T47D (cell line): ENCODE measurements at regions not wholly inside any gene's neighbourhood (a gene's known extent, or its start where the extent isn't known, plus 50 kb on each side); places are given as distances from the start of the nearest gene placed in this dataset.
A peak's percentile ranks its signal among the peaks of the same experiment; 100 is the strongest.

ENCODE experiments used
- DNase-seq, 2 experiments: peaks; one replicate each; pipeline versions ENCODE4 v3.0.0 to v3.0.0-alpha.2; 2011 to 2012; ENCODE audit warnings: low read depth in 1 of 2, low spot score in 1 of 2
- JUND ChIP-seq: IDR thresholded peaks from 2 replicates; pipeline ENCODE4 v1.6.1; 2012; ENCODE audit warnings: low read depth
- in situ Hi-C: cut with HindIII; loops from 2 replicates; pipeline ENCODE4 v1.10.0; 2016; ENCODE audit warnings: low sequenced_read_pairs, low pct_unique_long_range_greater_than_20kb

- in situ Hi-C loops, result no loop called here
- no peak for TF ChIP-seq JUND
- peak in 1 of 2 experiments; percentile 27 for DNase-seq
Observed at GRCh38 chr3:59273976-59274375, 224.2 kb upstream of the CFAP20DC start.

- in situ Hi-C loops, result no loop called here
- no peak for DNase-seq
- no peak for TF ChIP-seq JUND
Observed at GRCh38 chr3:59271971-59272370, 222.1 kb upstream of the CFAP20DC start.

GRCh38 chr3:59270921-59271320 lies 221.1 kb upstream of the CFAP20DC start:
- TF ChIP-seq JUND, result no peak
- DNase-seq, result no peak
- in situ Hi-C loops, result no loop called here

- in situ Hi-C loops, result no loop called here
- no peak for TF ChIP-seq JUND
- no peak for DNase-seq
Observed at GRCh38 chr3:59270209-59270608, 220.4 kb upstream of the CFAP20DC start.

- in situ Hi-C loops, result no loop called here
- no peak for TF ChIP-seq JUND
Observed at GRCh38 chr3:59268170-59268569, 218.3 kb upstream of the CFAP20DC start.

GRCh38 chr3:59267021-59267420 lies 217.2 kb upstream of the CFAP20DC start:
- DNase-seq, result no peak
- TF ChIP-seq JUND, result no peak
- in situ Hi-C loops, result no loop called here

More at GRCh38 chr3:59268170-59268569, 218.3 kb upstream of the CFAP20DC start:
- DNase-seq, result no peak

- in situ Hi-C loops, result no loop called here
- no peak for TF ChIP-seq JUND
- no peak for DNase-seq
Observed at GRCh38 chr3:59266551-59266950, 216.7 kb upstream of the CFAP20DC start.

- TF ChIP-seq JUND, result no peak
- in situ Hi-C loops, result no loop called here
- no peak for DNase-seq
Observed at GRCh38 chr3:59265566-59265965, 215.7 kb upstream of the CFAP20DC start.

- in situ Hi-C loops, result no loop called here
- TF ChIP-seq JUND, result no peak
- DNase-seq, result no peak
Observed at GRCh38 chr3:59264366-59264765, 214.5 kb upstream of the CFAP20DC start.

GRCh38 chr3:59263152-59263551 lies 213.3 kb upstream of the CFAP20DC start:
- TF ChIP-seq JUND, result no peak
- in situ Hi-C loops, result no loop called here
- DNase-seq, result peak in 1 of 2 experiments; percentile 78

GRCh38 chr3:59262076-59262498 lies 212.3 kb upstream of the CFAP20DC start:
- no peak for DNase-seq
- in situ Hi-C loops, result no loop called here
- TF ChIP-seq JUND, result no peak

- in situ Hi-C loops, result no loop called here
- no peak for TF ChIP-seq JUND
- DNase-seq, result no peak
Observed at GRCh38 chr3:59261009-59261408, 211.2 kb upstream of the CFAP20DC start.

- TF ChIP-seq JUND, result no peak
- in situ Hi-C loops, result no loop called here
Observed at GRCh38 chr3:59258550-59259260, 208.9 kb upstream of the CFAP20DC start.

GRCh38 chr3:59257506-59257905 lies 207.7 kb upstream of the CFAP20DC start:
- TF ChIP-seq JUND, result no peak
- in situ Hi-C loops, result no loop called here

More at GRCh38 chr3:59258550-59259260, 208.9 kb upstream of the CFAP20DC start:
- no peak for DNase-seq

More at GRCh38 chr3:59257506-59257905, 207.7 kb upstream of the CFAP20DC start:
- no peak for DNase-seq
